GM19035 (cell line): ENCODE measurements at regions not wholly inside any gene's neighbourhood (a gene's known extent, or its start where the extent isn't known, plus 50 kb on each side); places are given as distances from the start of the nearest gene placed in this dataset.

Source experiments
- ATAC-seq: cut with Tn5 transposase; IDR thresholded peaks from one replicate; pipeline ENCODE4 v1.9.1; 2021; ENCODE audit not compliant: unreplicated experiment

GRCh38 chr20:24378661-24379483 lies 90.6 kb upstream of the SYNDIG1 start:
- ATAC-seq = no peak

GRCh38 chr20:24376311-24377099 lies 92.9 kb upstream of the SYNDIG1 start:
- no peak for ATAC-seq

GRCh38 chr20:24373372-24373771 lies 96.1 kb upstream of the SYNDIG1 start:
- ATAC-seq = no peak

- no peak for ATAC-seq
Observed at GRCh38 chr20:24370911-24371695, 98.3 kb upstream of the SYNDIG1 start.

GRCh38 chr20:24370249-24370648 lies 99.2 kb upstream of the SYNDIG1 start:
- no peak for ATAC-seq

GRCh38 chr20:24368253-24368652 lies 101.2 kb upstream of the SYNDIG1 start:
- no peak for ATAC-seq

GRCh38 chr20:24366336-24367004 lies 103.0 kb upstream of the SYNDIG1 start:
- no peak for ATAC-seq

- ATAC-seq = no peak
Observed at GRCh38 chr20:24365670-24366069, 103.8 kb upstream of the SYNDIG1 start.

GRCh38 chr20:24364482-24364881 lies 104.9 kb upstream of the SYNDIG1 start:
- no peak for ATAC-seq

GRCh38 chr20:24363031-24363430 lies 106.4 kb upstream of the SYNDIG1 start:
- no peak for ATAC-seq

- no peak for ATAC-seq
Observed at GRCh38 chr20:24362080-24362479, 107.3 kb upstream of the SYNDIG1 start.

GRCh38 chr20:24361541-24361940 lies 107.9 kb upstream of the SYNDIG1 start:
- ATAC-seq = no peak

GRCh38 chr20:24360531-24360930 lies 108.9 kb upstream of the SYNDIG1 start:
- no peak for ATAC-seq

GRCh38 chr20:24359321-24360027 lies 110.0 kb upstream of the SYNDIG1 start:
- no peak for ATAC-seq

- ATAC-seq = no peak
Observed at GRCh38 chr20:24357931-24358330, 111.5 kb upstream of the SYNDIG1 start.

GRCh38 chr20:24357177-24357576 lies 112.3 kb upstream of the SYNDIG1 start:
- ATAC-seq = no peak

GRCh38 chr20:24353135-24353690 lies 116.2 kb upstream of the SYNDIG1 start:
- no peak for ATAC-seq

GRCh38 chr20:24350923-24351368 lies 118.5 kb upstream of the SYNDIG1 start:
- ATAC-seq = no peak

- no peak for ATAC-seq
Observed at GRCh38 chr20:24341781-24342180, 127.6 kb upstream of the SYNDIG1 start.

- ATAC-seq = no peak
Observed at GRCh38 chr20:24340933-24341332, 128.5 kb upstream of the SYNDIG1 start.
